Left lung (tissue), 4 donors: ENCODE measurements at regions not wholly inside any gene's neighbourhood (a gene's known extent, or its start where the extent isn't known, plus 50 kb on each side); places are given as distances from the start of the nearest gene placed in this dataset.

ENCODE experiments used
- ATAC-seq: fragments of 200-7000 bp; cut with Tn5 transposase; one replicate; pipeline ENCODE4 v1.9.1; 2020; ENCODE audit warnings: moderate library complexity
- DNase-seq, 4 donors: peaks; one replicate each; pipeline ENCODE4 v3.0.0-alpha.2; 2013 to 2020
- H3K27ac ChIP-seq, 2 donors: fragments of 200-600 bp; sonication (generic) in 1 of 2; one replicate each; pipeline versions ENCODE4 v1.5.0 to v1.8.0; 2020 to 2021
- H3K27me3 ChIP-seq, 2 donors: fragments of 200-600 bp; sonication (generic) in 1 of 2; one replicate each; pipeline versions ENCODE4 v1.5.0 to v1.8.0; 2020 to 2021
- H3K36me3 ChIP-seq, 2 donors: fragments of 200-600 bp; sonication (generic) in 1 of 2; one replicate each; pipeline versions ENCODE4 v1.5.0 to v1.8.0; 2020 to 2021
- H3K4me1 ChIP-seq, 2 donors: fragments of 200-600 bp; one replicate each; pipeline ENCODE4 v1.8.0; 2021
- H3K4me3 ChIP-seq, 2 donors: fragments of 200-600 bp; sonication (generic) in 1 of 2; one replicate each; pipeline versions ENCODE4 v1.5.0 to v1.8.0; 2020 to 2021; ENCODE audit warnings: mild to moderate bottlenecking in 1 of 2
- H3K9me3 ChIP-seq, 2 donors: fragments of 200-600 bp; sonication (generic) in 1 of 2; one replicate each; pipeline versions ENCODE4 v1.5.0 to v1.8.0; 2020 to 2021
- CTCF ChIP-seq, 2 donors: fragments of 200-600 bp; sonication (generic) in 1 of 2; IDR thresholded peaks; one replicate each; pipeline versions ENCODE4 v1.5.0 to v1.8.0; 2021; ENCODE audit warnings: antibody characterized with exemption in 2 of 2
- intact Hi-C, 2 donors: fragments of 100-400 bp; cut with DNase I; formaldehyde crosslinking; loops; one replicate each; pipeline versions ENCODE4 v1.11.2 to v1.14.2; 2022
- donor health status: DM: no; HTN: yes; CAD: no.
- donor health status: DM: no; HTN: no; CAD: no.

GRCh38 chr10:131846240-131847101 is 54.3 kb upstream of the PPP2R2D start:
- Histone ChIP-seq H3K27ac (no peak overlapping the region), H3K36me3 (no peaks in the 10 kb centered on the region), H3K4me1 (no peaks in the 10 kb centered on the region), H3K9me3 (no peaks in the 10 kb centered on the region), H3K4me3 (no peak overlapping the region), H3K27me3 (peaks cover 0 to 15% of the 10 kb centered on the region in 2 donors)
- no peak for ATAC-seq
- TF ChIP-seq CTCF (IDR thresholded peaks at IDR 0.05) = no peak
- intact Hi-C loops = no loop called here
- DNase-seq = peak in 2 of 4 donors; percentile 24 to 57

- no peaks in the 10 kb centered on the region for H3K4me1 ChIP-seq
- no peaks in the 10 kb centered on the region for H3K9me3 ChIP-seq
- H3K27me3 ChIP-seq = peaks cover 0 to 15% of the 10 kb centered on the region in 2 donors
- H3K4me3 ChIP-seq = no peak overlapping the region
- DNase-seq (peak in 1 of 4 donors; percentile 56), ATAC-seq (no peak)
- H3K27ac ChIP-seq = no peak overlapping the region
- intact Hi-C loops = no loop called here
- H3K36me3 ChIP-seq = no peaks in the 10 kb centered on the region
- no peak for TF ChIP-seq CTCF (IDR thresholded peaks at IDR 0.05)
Measured at GRCh38 chr10:131847241-131847783, 53.5 kb upstream of the PPP2R2D start.

- ATAC-seq (no peak), DNase-seq (peak in 1 of 4 donors; percentile 76)
- peaks cover 0 to 22% of the 10 kb centered on the region in 2 donors for H3K27me3 ChIP-seq
- H3K27ac ChIP-seq = no peak overlapping the region
- TF ChIP-seq CTCF (IDR thresholded peaks at IDR 0.05) = no peak
- intact Hi-C loops = no loop called here
- H3K4me3 ChIP-seq = no peak overlapping the region
- H3K36me3 ChIP-seq = no peaks in the 10 kb centered on the region
- H3K9me3 ChIP-seq = no peaks in the 10 kb centered on the region
- no peaks in the 10 kb centered on the region for H3K4me1 ChIP-seq
Measured at GRCh38 chr10:131848296-131848695, 52.5 kb upstream of the PPP2R2D start.

- no peak overlapping the region for H3K4me3 ChIP-seq
- intact Hi-C loops = no loop called here
- peaks cover 0 to 28% of the 10 kb centered on the region in 2 donors for H3K27me3 ChIP-seq
- H3K4me1 ChIP-seq = no peaks in the 10 kb centered on the region
- no peak for TF ChIP-seq CTCF (IDR thresholded peaks at IDR 0.05)
- H3K27ac ChIP-seq = no peak overlapping the region
- no peaks in the 10 kb centered on the region for H3K9me3 ChIP-seq
- no peaks in the 10 kb centered on the region for H3K36me3 ChIP-seq
- ATAC-seq (no peak), DNase-seq (peak in 2 of 4 donors; percentile 20 to 79)
Measured at GRCh38 chr10:131848741-131849590, 51.8 kb upstream of the PPP2R2D start.
